NB4 (cell line): ENCODE measurements at regions not wholly inside any gene's neighbourhood (a gene's known extent, or its start where the extent isn't known, plus 50 kb on each side); places are given as distances from the start of the nearest gene placed in this dataset.

Experiments used
- DNase-seq: peaks from one replicate; pipeline ENCODE4 v3.0.0; 2010; ENCODE audit warnings: low read depth
- H3K4me3 ChIP-seq: one replicate; pipeline ENCODE4 v1.5.1; 2011; ENCODE audit warnings: mild to moderate bottlenecking, low read depth, low read length, moderate library complexity
- CTCF ChIP-seq: IDR thresholded peaks from one replicate; pipeline ENCODE4 v1.5.1; 2012; ENCODE audit warnings: low read depth, low read length
- MAX ChIP-seq: IDR thresholded peaks from 2 replicates; pipeline ENCODE4 v1.6.1; 2011; ENCODE audit warnings: low read depth, low read length
- MYC ChIP-seq: IDR thresholded peaks from 2 replicates; pipeline ENCODE4 v1.6.1; 2011; ENCODE audit warnings: low read depth, low read length
- POLR2A ChIP-seq: IDR thresholded peaks from 2 replicates; pipeline ENCODE4 v1.6.1; 2011; ENCODE audit warnings: mild to moderate bottlenecking; ENCODE audit not compliant: insufficient read length; ENCODE audit errors: extremely low read depth

DNA sequence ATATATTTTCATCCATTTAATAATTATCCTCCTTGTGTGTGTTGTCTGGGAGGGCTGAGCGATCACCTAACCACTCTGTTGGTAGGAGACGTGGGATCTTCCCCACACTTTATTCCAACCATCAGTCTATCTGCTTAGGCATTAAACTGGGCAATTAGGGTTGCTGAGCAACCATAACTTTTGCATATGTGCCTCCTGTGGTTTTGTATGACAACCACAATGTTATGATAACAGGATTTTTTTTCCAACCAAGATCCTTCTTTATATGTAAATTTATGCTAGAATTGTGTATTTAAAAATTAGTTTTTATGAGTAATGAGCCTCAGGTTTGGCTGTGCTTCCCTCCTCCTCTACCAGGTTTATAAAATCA is 495.0 kb upstream of the MGMT start:
- no peak for TF ChIP-seq POLR2A
- TF ChIP-seq MAX, result no peak
- no peak for TF ChIP-seq MYC
- no peak for TF ChIP-seq CTCF
- H3K4me3 ChIP-seq, result no peak overlapping the region
- DNase-seq, result no peak

GRCh38 chr10:128973221-128973620 is 493.8 kb upstream of the MGMT start:
- TF ChIP-seq CTCF (no peak), POLR2A (no peak), MYC (no peak), MAX (no peak)
- no peak overlapping the region for H3K4me3 ChIP-seq
- no peak for DNase-seq

GRCh38 chr10:128976856-128977255 is 490.2 kb upstream of the MGMT start:
- no peak overlapping the region for H3K4me3 ChIP-seq
- TF ChIP-seq POLR2A, result no peak
- TF ChIP-seq CTCF, result no peak
- TF ChIP-seq MYC, result no peak
- no peak for TF ChIP-seq MAX
- DNase-seq, result no peak

- no peak overlapping the region for H3K4me3 ChIP-seq
- TF ChIP-seq MAX (no peak), CTCF (no peak), MYC (no peak), POLR2A (no peak)
- DNase-seq, result no peak
Observed at GRCh38 chr10:128978211-128978610, 488.8 kb upstream of the MGMT start.

DNA sequence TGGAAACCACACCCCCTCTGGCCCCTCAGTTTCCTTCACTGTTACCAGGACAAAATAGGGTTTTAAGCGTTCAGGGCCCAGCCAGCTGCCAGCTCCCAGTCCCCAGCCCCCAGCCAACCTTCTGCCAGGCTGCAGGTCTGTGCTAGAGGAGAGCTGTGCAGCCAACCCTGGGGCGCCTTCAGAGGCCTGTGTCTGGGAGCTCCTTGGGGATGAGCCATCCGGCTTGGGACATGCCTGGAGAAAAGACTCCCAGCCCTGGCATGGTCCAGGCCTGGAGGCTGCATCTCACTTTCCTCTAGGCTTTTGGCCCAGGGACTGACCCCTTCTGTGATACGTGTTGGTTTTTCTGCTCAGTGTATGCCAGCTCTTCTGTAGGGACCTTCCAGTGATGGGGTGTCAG is 487.6 kb upstream of the MGMT start:
- TF ChIP-seq MYC, result no peak
- TF ChIP-seq CTCF, result no peak
- no peak for DNase-seq
- no peak overlapping the region for H3K4me3 ChIP-seq

DNA sequence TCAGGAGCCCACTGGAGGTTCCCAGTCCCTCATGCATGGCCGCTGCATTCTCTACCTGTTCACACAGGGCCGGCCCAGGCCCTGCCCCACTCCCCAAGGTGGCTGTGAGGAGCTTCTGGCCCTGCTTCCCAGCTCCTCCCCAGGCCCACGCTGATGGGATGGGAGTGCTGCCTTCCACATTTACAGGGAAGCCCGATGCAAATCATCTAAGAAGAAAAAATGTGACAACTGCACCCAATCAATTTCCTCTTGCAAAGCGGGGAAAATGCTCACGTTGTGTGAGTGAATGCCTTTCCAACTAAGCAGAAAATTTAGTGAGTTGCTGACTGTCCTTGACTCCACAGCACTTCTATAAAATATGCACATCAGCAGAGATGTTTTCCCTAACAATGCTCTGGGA is 485.8 kb upstream of the MGMT start:
- no peak overlapping the region for H3K4me3 ChIP-seq
- no peak for TF ChIP-seq MYC
- no peak for TF ChIP-seq MAX
- no peak for TF ChIP-seq POLR2A
- TF ChIP-seq CTCF, result no peak
- no peak for DNase-seq
